ENCODE measurements at regions not wholly inside any gene's neighbourhood (a gene's known extent, or its start where the extent isn't known, plus 50 kb on each side); places are given as distances from the start of the nearest gene placed in this dataset.

GRCh38 chr15:95865330-95865739 lies 465.2 kb upstream of the NR2F2 start:
- no peaks in the 10 kb centered on the region for H3K4me1 ChIP-seq (ENCODE audit: low read length)
- H3K27ac ChIP-seq (ENCODE audit: low read length): no peak overlapping the region

GRCh38 chr15:95866711-95867440 lies 463.6 kb upstream of the NR2F2 start:
- Histone ChIP-seq H2AFZ (ENCODE audit: low read depth, low read length) (no peak overlapping the region), H3K4me3 (ENCODE audit: low read length) (no peak overlapping the region), H3K9ac (ENCODE audit: low read length) (no peak overlapping the region), H3K27ac (ENCODE audit: low read length) (no peak overlapping the region), H3K27me3 (ENCODE audit: low read depth, low read length) (no peaks in the 10 kb centered on the region), H3K9me3 (ENCODE audit: insufficient read depth, low read length) (no peaks in the 10 kb centered on the region), H4K20me1 (ENCODE audit: insufficient read depth, low read length) (no peaks in the 10 kb centered on the region), H3K79me2 (ENCODE audit: low read length) (no peaks in the 10 kb centered on the region), H3K4me1 (ENCODE audit: low read length) (no peaks in the 10 kb centered on the region), H3K4me2 (ENCODE audit: low read length) (no peak overlapping the region), H3K36me3 (replicated peaks; ENCODE audit: low read depth, low read length) (no peaks in the 10 kb centered on the region)
- TF ChIP-seq CTCF (IDR thresholded peaks at IDR 0.05; ENCODE audit: low read depth, low read length) (no peak), EZH2phosphoT487 (IDR thresholded peaks at IDR 0.05; ENCODE audit: low read depth) (no peak)

More at GRCh38 chr15:95865330-95865739, 465.2 kb upstream of the NR2F2 start:
- Histone ChIP-seq H3K4me2 (ENCODE audit: low read length) (no peak overlapping the region), H3K36me3 (replicated peaks; ENCODE audit: low read depth, low read length) (no peaks in the 10 kb centered on the region), H3K9ac (ENCODE audit: low read length) (no peak overlapping the region), H3K9me3 (ENCODE audit: insufficient read depth, low read length) (no peaks in the 10 kb centered on the region), H4K20me1 (ENCODE audit: insufficient read depth, low read length) (no peaks in the 10 kb centered on the region), H3K27me3 (ENCODE audit: low read depth, low read length) (no peaks in the 10 kb centered on the region), H2AFZ (ENCODE audit: low read depth, low read length) (no peak overlapping the region), H3K79me2 (ENCODE audit: low read length) (no peaks in the 10 kb centered on the region), H3K4me3 (ENCODE audit: low read length) (no peak overlapping the region)
- TF ChIP-seq EZH2phosphoT487 (IDR thresholded peaks at IDR 0.05; ENCODE audit: low read depth) (no peak), CTCF (IDR thresholded peaks at IDR 0.05; ENCODE audit: low read depth, low read length) (no peak)

DNA sequence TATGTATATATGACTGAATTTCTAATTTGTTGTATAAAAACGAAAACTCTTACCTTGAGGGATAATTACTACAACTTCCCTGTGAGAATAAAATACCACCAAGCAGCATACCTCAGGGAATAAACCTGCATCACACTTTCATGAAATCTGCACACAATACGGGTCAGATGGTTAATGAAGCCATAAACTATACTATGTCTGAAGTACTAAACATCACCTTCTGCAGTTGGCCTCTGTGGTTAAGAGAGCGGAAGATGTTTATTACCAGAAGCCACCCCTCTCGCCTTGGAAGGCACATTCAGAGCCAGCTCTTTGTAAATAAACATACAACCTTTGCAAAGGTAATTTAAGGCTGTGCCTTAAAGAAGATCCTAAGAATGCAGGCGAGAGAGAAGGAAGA lies 462.1 kb upstream of the NR2F2 start:
- H3K27me3 ChIP-seq (ENCODE audit: low read depth, low read length): no peaks in the 10 kb centered on the region
- no peaks in the 10 kb centered on the region for H4K20me1 ChIP-seq (ENCODE audit: insufficient read depth, low read length)
- H2AFZ ChIP-seq (ENCODE audit: low read depth, low read length): no peak overlapping the region
- H3K9ac ChIP-seq (ENCODE audit: low read length): no peak overlapping the region
- no peak overlapping the region for H3K4me3 ChIP-seq (ENCODE audit: low read length)
- no peaks in the 10 kb centered on the region for H3K79me2 ChIP-seq (ENCODE audit: low read length)
- H3K36me3 ChIP-seq (replicated peaks; ENCODE audit: low read depth, low read length): no peaks in the 10 kb centered on the region
- no peak overlapping the region for H3K4me2 ChIP-seq (ENCODE audit: low read length)
- no peak for TF ChIP-seq EZH2phosphoT487 (IDR thresholded peaks at IDR 0.05; ENCODE audit: low read depth)
- no peak for TF ChIP-seq CTCF (IDR thresholded peaks at IDR 0.05; ENCODE audit: low read depth, low read length)
- no peaks in the 10 kb centered on the region for H3K4me1 ChIP-seq (ENCODE audit: low read length)
- no peak overlapping the region for H3K27ac ChIP-seq (ENCODE audit: low read length)
- H3K9me3 ChIP-seq (ENCODE audit: insufficient read depth, low read length): no peaks in the 10 kb centered on the region

DNA sequence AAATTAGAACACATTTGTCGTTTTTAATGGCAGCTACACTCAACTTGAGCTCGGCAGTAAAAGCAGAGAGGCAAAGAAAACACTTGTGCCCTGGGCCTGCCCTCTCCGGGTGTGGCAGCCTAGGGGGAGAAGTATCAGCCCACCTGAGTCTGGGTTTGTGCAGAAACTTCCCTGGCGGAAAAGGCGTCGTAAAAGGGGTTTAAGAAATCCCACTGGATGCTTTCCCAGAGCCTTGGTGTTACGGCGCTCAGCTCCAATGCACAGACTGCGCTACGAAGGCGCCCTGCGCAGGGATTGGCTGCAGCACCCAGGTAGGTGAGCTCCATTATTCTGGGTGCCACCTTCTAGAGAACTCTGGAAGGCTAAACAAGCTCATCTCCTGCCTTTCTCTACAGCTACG lies 461.5 kb upstream of the NR2F2 start:
- no peaks in the 10 kb centered on the region for H3K79me2 ChIP-seq (ENCODE audit: low read length)
- no peaks in the 10 kb centered on the region for H3K4me1 ChIP-seq (ENCODE audit: low read length)
- no peak overlapping the region for H3K9ac ChIP-seq (ENCODE audit: low read length)
- H3K4me2 ChIP-seq (ENCODE audit: low read length): no peak overlapping the region
- no peaks in the 10 kb centered on the region for H3K36me3 ChIP-seq (replicated peaks; ENCODE audit: low read depth, low read length)
- no peaks in the 10 kb centered on the region for H3K27me3 ChIP-seq (ENCODE audit: low read depth, low read length)
- H3K27ac ChIP-seq (ENCODE audit: low read length): no peak overlapping the region
- no peak overlapping the region for H2AFZ ChIP-seq (ENCODE audit: low read depth, low read length)
- no peak overlapping the region for H3K4me3 ChIP-seq (ENCODE audit: low read length)
- no peaks in the 10 kb centered on the region for H3K9me3 ChIP-seq (ENCODE audit: insufficient read depth, low read length)
- TF ChIP-seq EZH2phosphoT487 (IDR thresholded peaks at IDR 0.05; ENCODE audit: low read depth) (no peak), CTCF (IDR thresholded peaks at IDR 0.05; ENCODE audit: low read depth, low read length) (no peak)
- no peaks in the 10 kb centered on the region for H4K20me1 ChIP-seq (ENCODE audit: insufficient read depth, low read length)

All from OCI-LY3 (cell line).